ENCODE measurements at regions not wholly inside any gene's neighbourhood (a gene's known extent, or its start where the extent isn't known, plus 50 kb on each side); places are given as distances from the start of the nearest gene placed in this dataset.

DNA sequence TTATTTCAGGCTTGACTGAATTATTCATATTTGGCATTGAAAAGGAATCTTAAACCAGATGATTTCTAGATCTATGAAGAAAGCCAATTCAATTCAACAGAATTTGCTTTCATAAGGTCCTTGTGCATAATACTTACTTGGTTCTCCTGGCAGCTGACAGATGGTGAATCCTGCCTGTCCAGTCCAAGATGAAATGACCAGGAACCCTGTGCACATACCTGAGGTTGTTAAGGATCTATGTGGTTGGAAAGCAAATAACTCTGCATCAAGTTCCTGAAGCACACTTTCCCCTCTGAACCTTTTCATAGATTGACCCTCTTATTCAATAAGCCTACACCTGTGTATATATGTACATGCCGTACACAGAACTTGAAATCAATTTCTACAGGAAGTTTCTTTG is 562.7 kb downstream of the PPARGC1A start:
- no peak for DNase-seq

DNA sequence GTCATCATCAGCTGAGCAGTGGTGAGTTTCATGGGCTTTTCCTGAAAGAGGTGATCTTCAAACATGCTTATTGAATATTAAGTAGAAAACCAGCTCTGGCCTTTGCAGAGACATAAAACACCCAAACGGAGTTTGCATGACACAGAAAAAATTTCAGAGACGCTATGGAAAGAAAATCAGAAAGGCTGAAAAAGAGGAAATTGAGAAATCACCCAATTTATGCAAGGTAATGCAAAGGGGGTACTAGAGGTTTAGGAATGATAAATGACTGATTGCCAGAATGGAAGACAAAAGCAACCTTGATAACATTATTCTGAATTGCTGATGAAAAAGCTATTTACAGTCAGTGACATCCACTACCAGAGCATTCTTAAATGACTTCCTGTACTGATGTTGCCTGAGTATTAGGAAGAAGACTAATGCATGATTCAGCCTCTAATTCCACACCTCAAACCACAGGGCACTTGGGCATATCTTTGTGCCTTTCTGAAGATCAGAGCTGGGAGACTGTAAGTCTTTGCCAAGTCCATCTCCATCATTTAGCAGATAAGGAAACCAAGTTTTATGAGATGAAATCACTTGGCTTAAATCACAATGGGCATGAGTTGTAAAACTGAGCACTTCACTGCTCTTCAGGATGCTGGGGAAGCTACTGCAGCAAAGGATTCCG is 565.7 kb downstream of the PPARGC1A start:
- DNase-seq: no peak

DNA sequence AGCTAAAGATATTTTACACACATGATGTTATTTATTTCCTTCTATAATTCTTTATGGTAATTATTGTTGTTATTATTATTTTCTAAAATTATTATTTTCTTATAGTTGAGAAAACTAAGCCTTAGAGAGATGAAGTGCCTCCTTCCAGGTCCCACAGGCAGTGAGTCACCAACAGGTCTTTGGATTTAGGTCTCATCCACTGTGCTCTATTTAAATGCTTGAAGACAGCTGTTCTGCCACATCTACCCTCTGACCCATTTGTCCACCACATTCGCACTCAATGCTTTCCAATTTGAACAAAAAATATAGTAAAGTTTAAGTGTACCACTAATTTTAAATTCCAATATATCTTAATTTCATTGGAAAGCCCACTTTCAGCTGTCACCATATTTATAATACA is 566.4 kb downstream of the PPARGC1A start:
- no peak for DNase-seq

DNA sequence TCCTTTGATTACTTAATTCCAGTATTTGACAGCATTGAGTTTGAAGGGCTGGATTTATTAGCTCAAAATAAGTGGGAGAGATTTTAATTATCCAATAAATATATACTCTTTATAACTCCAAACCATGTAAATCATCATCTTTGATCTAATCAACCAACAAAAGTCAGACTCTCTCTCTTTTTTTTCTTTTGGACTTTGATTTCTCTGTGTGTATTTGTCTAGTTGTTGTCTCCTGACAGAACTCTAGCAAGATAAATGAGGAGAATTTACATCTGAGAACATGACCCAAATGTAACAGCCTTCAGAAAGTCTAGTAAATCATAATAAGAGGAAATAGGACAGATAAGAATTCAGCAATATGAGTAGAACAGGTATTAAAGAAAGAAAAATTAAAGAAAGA is 567.1 kb downstream of the PPARGC1A start:
- DNase-seq: no peak

DNA sequence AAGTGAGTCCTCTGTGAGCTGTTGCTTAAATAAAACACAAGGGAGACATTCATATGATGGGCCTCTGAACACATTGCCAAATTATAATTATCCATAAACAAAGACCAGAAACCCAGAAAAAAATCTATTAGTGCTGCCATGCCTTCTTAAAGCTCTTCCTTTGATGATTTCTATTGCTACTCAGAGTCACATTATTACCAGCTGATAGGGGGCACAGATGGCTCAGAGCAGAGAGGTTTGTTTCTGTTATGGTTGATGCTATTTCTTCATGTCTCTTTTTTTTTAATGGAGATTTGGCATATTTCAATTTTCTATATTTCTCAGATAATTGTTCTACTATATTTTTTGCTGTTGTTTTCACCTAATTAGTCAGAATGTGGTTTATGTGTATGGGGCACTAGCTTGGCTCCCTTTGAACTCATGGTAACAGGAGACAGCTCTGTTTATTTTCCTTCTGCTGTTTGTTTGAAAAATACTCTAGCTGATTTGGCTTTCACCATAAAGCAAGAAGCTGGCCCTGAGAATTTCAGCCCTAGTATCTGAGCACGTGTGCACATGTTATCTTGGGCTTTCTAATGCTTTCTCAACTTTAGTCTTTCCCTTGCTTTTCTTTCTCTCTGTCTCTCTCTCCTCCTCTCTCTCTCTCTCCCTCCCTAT is 568.8 kb downstream of the PPARGC1A start:
- DNase-seq: no peak

DNA sequence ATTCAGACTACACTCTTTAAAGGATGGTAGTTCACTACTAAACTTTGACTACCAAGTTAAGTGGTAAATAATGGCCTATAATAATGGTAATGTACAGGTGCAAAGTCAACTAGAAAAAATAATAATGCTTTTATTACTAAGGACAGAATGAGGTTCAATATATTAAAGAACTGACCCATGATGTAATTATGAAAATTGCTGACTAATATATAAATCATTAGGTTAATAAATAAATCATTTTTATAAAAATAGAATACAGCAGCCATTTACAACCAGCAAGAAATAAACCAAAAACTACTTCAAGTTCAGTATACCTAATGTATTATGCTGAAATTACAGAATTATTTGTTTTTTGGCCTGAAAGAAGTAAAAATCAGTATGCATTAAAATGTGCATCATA is 577.2 kb downstream of the PPARGC1A start:
- DNase-seq: no peak

DNA sequence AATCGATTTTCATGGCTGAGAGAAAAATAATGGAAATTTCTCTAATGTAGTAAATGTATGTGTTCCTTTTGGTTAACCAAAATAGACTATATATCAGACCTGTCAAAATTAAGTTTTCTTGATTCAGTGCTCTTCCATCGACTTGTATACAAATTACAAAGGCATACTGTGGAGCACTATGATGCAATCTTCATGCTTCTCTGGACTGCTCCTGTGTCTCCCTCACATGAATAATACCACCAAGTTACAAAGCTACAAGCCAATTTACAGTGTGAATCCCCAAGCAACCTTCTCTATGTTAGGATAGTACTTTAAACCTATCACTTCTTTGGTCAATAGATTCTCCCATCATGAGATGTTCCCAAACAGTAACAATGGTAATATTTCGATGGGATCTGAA is 577.9 kb downstream of the PPARGC1A start:
- DNase-seq: no peak

DNA sequence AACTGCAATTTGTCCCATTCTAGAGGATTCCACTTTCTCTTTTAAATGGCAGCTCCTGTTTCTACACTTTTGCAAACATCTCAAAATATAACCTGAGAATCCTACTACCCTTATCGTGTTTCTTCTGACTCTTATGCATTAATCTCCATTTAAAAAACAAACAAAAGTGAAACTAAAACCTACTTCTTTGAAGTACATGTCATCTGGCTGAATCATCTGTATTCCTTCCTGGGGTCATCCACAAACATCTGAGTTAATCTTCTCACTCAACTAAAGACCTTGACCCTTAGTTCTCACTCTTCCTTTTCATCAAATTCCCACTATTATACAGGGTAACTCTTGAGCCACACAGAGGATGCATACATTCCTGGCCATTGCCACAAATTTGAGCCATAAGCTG is 584.8 kb downstream of the PPARGC1A start:
- DNase-seq: no peak

DNA sequence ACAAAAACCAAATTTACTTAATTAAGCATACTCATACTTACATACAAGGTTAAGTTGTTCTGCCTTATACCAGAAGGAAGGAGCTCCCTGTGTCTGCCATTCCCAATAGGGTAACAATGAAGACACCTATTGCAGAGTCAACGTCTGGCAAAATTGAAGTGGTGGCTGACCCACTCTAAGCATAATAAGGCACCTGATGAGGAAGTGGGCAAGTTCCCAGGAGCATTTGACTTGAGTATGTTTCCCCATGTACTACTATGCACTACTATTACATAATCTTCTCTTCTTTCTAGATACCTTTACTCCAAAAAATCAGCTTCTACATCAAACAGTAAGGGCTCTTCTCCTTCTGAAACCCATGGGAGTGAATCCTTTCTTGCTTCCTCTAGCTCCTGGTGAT is 591.5 kb downstream of the PPARGC1A start:
- DNase-seq: no peak

DNA sequence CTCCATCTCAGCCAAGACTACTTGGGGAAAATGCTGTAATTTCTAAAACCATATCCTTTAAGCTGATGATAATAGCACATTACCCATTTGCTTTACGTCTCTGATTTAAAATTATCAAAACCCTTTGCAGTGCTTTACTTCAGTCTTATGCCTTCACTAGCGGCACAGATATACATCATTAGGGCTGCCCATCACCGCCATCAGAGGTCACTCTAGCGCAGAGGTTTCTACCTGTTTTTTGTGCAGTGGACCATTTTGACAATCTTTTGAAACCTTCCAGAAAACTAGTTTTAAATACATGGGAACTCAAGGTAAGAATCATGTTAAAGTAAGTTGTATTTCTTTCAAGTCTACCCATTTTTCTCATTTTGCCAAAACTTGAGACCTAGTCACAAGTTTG is 592.5 kb downstream of the PPARGC1A start:
- no peak for DNase-seq

DNA sequence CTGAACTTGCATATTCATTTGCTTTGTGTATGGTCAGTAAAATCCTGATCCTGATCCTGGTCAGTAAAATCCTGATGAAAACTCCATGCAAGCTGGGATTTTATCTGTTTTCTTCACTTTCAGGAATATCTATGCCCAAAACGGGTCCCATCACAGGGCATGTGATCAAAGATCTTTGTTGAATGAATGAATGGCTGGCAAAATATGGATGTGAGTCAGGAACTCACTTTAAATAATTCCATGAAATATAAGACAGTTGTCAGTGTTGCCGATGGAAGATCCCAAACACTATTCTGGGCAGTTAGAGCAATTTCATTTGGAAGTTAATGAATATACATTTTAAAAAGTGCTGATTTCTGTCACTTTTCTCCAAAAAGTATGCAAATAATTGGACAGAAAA is 598.4 kb downstream of the GBA3 start:
- DNase-seq: no peak

DNA sequence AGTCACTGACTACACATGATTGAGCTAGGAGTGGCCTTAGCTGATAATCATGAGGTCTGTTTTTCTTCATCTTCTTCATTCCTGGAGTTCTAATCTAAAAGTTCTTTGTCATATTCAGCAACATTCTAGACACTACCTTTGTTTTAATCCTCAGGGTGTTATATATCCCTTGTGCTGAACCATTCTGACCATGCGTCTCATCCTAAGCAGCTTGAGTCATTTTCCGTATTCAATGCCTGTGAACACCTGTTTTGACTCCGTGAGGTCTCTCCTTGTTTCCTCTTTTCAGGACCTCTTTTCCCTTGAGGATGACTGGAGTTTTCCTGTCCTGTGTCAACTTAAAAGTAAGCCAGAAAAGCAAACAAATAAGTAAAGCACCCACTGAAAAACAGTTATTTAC is 597.9 kb downstream of the GBA3 start:
- no peak for DNase-seq

DNA sequence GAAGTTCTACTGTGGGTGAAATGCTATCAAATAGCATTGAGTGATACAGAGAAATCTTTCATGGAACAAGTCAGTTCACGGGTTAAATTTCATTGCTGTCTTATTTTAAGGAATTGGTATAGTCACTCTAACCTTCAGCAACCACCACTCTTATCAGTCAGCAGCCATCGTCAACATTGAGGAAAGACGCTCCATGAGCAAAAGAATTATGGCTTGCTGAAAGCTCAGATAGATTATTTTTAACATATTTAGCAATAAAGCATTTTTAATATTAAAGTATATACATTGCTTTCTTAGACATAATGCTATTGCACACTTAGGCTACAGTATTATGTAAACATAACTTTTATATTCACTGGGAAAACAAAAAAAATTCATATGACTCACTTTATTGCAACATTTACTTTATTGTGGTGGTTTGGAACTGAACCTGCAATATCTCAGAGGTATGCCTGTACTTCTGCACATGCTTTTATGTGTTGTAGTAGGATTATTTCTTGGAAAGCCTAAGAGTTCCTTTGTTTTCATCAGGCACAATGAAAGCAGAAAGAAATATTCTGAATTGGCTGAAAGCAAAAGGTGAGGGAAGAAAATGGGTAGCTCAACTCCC is 586.7 kb downstream of the GBA3 start:
- DNase-seq: no peak

DNA sequence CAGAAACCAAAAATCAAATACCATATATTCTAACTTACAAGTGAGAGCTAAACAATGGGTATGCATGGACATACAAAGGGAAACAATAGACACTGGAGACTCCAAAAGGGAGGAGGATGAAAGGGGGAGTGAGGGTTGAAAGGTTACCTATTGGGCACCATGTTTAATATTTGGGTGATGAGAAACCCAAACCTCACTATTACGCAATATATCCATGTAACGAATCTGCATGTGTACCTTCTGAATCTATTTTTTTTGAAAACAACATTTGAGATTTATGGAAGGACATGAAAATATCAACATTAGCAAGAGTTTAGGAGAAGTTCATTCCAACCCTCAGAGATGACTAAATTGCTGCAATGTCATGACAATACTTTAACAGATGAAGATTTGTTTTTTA is 586.1 kb downstream of the GBA3 start:
- no peak for DNase-seq

DNA sequence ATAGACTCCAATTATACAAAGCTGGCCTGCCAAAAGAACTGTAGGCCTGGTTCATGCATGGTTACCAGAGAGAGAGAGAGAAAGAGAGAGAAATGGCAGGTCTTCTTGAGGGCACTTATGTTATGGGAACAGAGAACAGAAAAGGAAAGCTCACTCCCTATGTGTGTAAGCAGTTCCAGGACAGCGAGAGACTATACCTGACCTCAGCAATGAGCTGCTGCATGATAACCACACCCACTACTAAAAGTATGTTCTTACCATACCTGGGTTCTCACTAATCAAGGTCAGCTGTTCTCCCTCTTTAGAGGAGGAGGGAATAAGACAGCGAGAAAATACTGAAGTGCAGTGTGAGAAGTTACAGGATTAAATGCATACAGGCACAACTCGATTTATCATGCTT is 583.3 kb downstream of the GBA3 start:
- DNase-seq: no peak

DNA sequence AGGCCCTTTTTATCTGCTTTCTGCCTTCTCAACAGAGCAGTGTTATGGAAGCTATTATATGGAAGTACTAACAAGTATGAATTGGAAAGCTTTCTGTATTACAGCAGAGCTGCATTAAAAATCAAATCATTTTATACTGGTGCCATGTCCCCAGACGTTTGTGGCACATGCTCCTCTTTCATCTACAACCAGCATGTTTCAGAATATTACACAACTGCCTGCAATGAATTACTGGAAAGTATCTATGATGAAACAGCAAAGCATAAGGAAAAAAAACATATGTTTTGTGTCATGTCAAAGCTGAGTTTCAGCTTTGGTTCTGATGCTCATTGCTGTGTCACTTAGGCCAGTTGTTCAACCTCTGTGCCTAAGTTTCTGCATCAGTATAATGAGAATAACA is 576.8 kb downstream of the GBA3 start:
- no peak for DNase-seq

DNA sequence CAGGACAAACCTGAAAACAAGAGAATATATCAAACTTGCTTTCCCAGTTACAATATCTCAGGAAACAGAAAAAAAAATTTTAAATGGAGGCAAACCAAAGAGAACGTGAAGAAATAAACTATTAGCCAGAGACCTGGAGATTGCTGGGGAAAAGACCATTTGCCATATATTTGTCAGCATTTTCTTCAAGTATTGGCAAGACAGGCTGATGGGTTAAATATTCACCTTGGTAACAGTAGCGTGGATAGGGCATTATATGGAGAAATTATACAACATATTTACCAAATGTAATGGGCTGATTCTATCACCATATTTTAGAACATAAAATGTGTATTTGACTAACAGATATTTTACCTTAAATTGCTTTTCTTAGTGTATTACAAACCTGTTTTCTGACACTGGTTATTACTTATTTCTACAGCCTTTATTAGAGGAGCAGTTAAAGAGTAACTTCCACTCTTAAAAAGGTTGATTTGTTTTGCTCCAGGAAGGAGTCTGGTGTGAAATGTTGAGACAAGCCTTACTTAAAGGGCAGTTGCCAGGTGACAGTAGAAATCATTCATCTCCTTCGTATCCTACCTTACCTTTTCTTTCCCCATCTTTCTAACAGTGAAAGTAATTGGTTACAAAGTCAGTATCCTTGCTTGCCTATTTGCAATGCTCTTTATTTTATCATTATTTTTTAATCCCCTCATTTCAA is 575.5 kb downstream of the GBA3 start:
- no peak for DNase-seq

DNA sequence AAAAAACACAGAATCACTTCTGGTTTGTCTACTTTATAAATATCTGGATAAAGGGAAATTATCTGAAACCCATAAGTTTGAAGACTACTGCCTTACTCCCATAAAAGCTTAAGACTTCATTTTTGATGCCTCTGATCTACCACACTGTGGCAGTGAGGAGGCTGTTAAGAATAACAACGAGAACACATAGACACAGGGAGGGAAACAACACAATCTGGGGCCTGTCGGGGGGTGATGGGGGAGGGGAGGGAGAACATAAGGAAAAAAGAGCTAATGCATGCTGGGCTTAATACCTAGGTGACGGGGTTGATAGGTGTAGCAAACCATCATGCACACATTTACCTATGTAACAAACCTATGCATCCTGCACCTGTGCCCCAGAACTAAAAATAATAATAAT is 573.7 kb downstream of the GBA3 start:
- DNase-seq: no peak

DNA sequence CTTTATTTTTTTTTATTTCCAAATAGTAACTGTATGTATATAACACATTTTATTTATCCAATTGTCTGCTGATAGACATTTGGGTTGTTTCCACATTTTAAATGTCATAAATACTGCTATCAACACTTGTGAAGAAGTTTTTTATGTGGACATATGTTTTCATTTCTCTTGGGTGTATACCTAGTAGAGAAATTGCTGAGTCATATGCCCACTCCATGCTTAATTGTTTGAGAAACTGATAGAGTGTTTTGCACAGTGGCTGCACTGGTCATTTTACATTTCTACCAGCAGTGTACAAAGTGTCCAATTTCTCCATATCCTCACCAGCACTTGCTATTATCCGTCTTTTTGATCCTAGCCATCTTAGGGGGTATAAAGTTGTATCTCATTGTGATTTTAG is 567.8 kb downstream of the GBA3 start:
- DNase-seq: no peak

DNA sequence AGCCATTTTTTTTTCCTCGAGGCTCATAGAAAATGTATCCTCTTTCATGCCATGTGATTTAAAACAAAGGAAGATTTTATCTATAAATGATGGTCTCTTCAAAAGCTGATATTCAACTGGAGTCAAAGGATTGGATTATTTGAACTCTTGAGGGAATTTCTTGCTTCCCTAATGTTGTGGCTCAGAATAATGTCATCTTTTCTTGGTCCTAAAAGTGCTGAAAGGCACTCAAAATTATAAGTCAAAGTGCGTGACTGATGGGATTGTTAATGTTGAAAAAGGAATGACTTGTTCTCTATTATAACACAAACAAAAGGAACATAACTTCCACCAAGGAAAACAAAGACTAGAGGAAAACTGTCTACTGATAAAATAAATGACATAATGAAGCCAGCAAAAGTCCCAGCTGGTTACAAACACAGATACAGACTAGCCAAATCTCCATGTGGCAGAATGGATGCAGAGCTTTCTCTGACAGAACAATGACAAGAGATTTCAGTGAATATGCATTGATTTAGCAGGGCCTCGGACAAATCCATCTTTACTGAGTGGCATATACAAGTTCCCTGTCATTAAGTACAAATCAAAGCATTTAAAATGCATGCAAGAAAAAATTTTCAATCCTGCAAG is 552.6 kb downstream of the GBA3 start:
- DNase-seq: no peak

DNA sequence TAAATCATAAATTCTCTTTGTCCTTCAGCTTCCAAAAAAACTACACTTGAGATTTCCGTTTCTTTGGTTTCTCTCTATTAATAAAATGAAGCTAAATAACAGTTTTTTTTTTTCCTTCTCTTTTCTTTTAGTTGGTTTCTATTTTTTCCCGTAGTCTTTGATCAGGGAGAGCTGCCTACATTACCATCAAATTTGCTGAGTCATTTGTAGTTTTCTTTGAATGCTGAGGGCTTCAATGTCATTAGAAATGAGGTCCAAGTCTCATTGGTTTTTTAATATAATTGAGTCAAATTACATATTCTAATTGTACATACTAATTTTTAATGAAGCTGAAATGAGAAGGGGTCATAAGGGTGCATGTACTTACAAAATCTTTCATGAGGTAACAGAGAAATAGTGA is 550.2 kb downstream of the GBA3 start:
- DNase-seq: no peak

DNA sequence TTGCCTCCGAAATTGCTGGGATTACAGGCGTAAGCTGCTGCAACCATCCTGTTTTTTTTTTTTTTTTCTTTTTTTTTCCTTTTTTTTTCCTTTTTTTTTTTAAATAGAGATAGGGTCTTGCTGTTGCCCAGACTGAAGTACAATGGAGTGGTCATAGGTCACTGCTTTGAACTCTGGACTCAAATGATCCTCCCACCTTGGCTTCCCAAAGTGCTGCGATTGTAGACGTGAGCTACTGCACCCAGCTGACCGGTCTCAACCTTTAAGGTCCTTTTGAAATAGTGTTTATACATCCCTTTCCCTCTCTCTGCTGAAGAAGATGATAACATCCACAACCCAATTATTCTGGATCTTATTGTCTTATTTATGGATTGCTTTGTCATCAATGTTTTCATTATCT is 548.7 kb downstream of the GBA3 start:
- DNase-seq: no peak

DNA sequence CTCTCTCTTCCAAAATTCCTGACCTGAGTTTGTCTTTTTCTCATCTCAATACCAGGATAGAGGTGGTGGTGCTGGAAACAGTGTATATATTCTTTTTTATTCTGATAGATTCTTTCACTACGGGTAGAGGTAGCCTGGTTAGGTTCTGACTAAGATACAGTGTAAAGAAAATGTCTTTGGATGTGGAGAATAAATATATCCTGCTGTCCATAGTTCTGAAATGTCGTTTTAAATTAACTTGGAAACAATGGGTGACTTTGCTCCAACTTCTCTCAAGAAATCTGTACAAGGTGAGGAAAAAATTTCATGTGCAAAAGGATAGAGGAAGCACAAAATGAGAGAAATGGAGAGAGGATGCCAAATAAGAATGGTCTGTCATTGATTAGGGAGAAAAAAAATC is 546.1 kb downstream of the GBA3 start:
- DNase-seq: no peak

DNA sequence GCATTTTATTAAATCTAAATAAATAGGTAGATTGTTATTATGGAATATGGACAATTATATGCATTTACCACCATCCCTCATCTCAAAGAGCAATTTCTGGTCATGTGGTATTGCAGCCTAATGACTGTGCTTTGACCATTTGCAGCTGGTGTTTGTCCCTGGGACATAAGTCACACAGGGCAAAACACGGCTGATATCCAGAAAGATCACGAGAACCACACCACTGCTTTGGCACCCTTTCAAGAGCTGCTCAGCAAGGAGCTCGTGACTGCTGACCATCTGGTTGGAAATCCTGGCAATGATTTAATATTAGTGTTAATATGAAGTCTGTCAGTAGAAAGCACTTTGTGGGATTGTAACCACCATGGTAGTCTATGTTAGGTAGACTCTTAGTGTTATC is 545.0 kb downstream of the GBA3 start:
- no peak for DNase-seq
